ENCODE measurements at regions not wholly inside any gene's neighbourhood (a gene's known extent, or its start where the extent isn't known, plus 50 kb on each side); places are given as distances from the start of the nearest gene placed in this dataset.

DNA sequence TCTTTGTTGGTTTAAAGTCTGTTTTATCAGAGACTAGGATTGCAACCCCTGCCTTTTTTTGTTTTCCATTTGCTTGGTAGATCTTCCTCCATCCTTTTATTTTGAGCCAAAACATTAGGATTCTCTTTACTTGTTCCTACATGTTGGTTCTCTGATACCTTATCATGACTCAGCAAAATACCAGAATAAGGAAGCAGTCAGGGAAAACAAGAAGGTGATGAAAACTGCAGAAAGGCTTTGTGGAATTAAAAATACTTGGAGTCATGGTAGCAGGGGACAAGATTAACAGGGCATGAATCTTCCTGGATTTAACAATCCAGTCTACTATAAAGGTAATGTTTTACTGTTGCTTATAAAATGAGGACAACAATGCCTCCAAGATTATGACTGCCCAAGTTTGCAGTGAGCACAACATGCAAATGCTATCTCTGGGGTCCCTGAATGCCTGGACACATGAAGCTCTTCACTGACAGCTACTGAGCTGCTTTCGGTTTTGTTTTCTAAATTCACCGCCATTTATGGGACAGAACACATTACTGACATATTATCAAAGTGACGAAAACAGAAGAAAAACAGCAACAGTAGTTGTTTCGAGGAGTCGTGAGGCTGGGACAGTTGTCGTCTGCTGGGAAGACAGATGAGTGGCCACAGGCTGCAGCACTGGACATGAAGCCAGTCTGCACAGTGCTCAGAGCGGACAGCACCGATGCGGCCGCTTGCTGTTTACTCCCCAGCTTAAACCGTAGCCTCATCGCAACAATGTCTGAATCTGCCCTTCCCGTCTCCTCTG lies 174.5 kb upstream of the DKK2 start:
- no peak overlapping the region for H3K4me3 ChIP-seq (replicated peaks; ENCODE audit: insufficient read depth, low read length)
- DNase-seq (ENCODE audit: low read depth in 1 of 2, low spot score in 1 of 2), result no peak
- H3K27me3 ChIP-seq (ENCODE audit: insufficient read depth, poor library complexity, severe bottlenecking), result no peaks in the 10 kb centered on the region
- no peak for TF ChIP-seq REST (IDR thresholded peaks at IDR 0.05; ENCODE audit: insufficient replicate concordance, low read depth)
- TF ChIP-seq GABPA (IDR thresholded peaks at IDR 0.05; ENCODE audit: low read depth), result no peak
- TF ChIP-seq SPI1 (IDR thresholded peaks at IDR 0.05; ENCODE audit: borderline replicate concordance, low read depth), result no peak
- no peak for TF ChIP-seq POLR2AphosphoS5 (IDR thresholded peaks at IDR 0.05; ENCODE audit: low read depth)
- TF ChIP-seq, protein P1, sequence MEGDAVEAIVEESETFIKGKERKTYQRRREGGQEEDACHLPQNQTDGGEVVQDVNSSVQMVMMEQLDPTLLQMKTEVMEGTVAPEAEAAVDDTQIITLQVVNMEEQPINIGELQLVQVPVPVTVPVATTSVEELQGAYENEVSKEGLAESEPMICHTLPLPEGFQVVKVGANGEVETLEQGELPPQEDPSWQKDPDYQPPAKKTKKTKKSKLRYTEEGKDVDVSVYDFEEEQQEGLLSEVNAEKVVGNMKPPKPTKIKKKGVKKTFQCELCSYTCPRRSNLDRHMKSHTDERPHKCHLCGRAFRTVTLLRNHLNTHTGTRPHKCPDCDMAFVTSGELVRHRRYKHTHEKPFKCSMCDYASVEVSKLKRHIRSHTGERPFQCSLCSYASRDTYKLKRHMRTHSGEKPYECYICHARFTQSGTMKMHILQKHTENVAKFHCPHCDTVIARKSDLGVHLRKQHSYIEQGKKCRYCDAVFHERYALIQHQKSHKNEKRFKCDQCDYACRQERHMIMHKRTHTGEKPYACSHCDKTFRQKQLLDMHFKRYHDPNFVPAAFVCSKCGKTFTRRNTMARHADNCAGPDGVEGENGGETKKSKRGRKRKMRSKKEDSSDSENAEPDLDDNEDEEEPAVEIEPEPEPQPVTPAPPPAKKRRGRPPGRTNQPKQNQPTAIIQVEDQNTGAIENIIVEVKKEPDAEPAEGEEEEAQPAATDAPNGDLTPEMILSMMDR (IDR thresholded peaks at IDR 0.05; ENCODE audit: insufficient read depth, low read length), result no peak
- no peak overlapping the region for H3K27ac ChIP-seq (replicated peaks)

DNA sequence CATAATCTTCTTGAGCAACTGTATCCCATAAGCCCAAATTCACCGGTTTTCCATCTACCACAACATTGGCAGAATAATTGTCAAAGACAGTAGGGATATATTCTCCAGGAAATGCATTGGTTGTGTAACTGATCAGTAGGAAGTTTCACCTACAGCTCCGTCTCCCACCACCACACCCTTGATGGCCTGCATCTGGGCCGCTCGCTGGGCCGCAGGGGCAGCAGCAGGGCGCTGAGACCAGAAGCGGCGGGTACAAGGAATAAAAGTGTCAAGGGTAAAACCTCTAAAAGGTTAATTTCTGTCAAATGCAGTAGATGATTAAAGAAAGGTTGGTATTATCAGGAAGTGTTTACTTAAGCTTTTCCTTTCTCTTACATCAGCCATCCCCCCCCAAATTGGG lies 167.6 kb upstream of the DKK2 start:
- TF ChIP-seq POLR2AphosphoS5 (IDR thresholded peaks at IDR 0.05; ENCODE audit: low read depth) (no peak), REST (IDR thresholded peaks at IDR 0.05; ENCODE audit: insufficient replicate concordance, low read depth) (no peak), GABPA (IDR thresholded peaks at IDR 0.05; ENCODE audit: low read depth) (no peak), SPI1 (IDR thresholded peaks at IDR 0.05; ENCODE audit: borderline replicate concordance, low read depth) (no peak)
- TF ChIP-seq, protein P1 (IDR thresholded peaks at IDR 0.05; ENCODE audit: insufficient read depth, low read length), result no peak
- Histone ChIP-seq H3K27me3 (ENCODE audit: insufficient read depth, poor library complexity, severe bottlenecking) (no peaks in the 10 kb centered on the region), H3K27ac (replicated peaks) (no peak overlapping the region), H3K4me3 (replicated peaks; ENCODE audit: insufficient read depth, low read length) (no peak overlapping the region)
- no peak for DNase-seq (ENCODE audit: low read depth in 1 of 2, low spot score in 1 of 2)

DNA sequence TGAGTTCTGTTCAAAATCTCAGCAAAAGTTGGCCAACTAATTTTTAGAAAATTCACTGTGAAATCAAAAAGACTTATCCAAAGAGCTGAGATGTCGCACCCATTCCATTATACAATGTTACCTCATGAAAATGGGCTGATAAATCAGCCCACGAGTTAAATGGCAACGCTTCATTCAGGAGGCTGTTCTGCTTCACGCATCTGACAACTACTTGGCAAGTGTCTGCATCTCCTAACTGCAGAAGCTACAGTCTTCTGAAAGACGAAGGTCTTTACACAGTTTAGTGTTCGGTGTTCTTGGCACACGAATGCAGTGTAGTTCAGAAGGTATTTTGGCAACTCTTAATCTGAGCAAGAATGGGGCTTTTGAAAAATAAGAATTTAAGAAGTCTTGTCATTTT lies 166.6 kb upstream of the DKK2 start:
- Histone ChIP-seq H3K4me3 (replicated peaks; ENCODE audit: insufficient read depth, low read length) (no peak overlapping the region), H3K27ac (replicated peaks) (no peak overlapping the region), H3K27me3 (ENCODE audit: insufficient read depth, poor library complexity, severe bottlenecking) (no peaks in the 10 kb centered on the region)
- DNase-seq (ENCODE audit: low read depth in 1 of 2, low spot score in 1 of 2), result no peak
- TF ChIP-seq REST (IDR thresholded peaks at IDR 0.05; ENCODE audit: insufficient replicate concordance, low read depth), result no peak
- no peak for TF ChIP-seq POLR2AphosphoS5 (IDR thresholded peaks at IDR 0.05; ENCODE audit: low read depth)
- TF ChIP-seq, protein P1 (IDR thresholded peaks at IDR 0.05; ENCODE audit: insufficient read depth, low read length), result no peak
- TF ChIP-seq SPI1 (IDR thresholded peaks at IDR 0.05; ENCODE audit: borderline replicate concordance, low read depth), result no peak
- no peak for TF ChIP-seq GABPA (IDR thresholded peaks at IDR 0.05; ENCODE audit: low read depth)
